HG02870 (cell line): ENCODE measurements at regions not wholly inside any gene's neighbourhood (a gene's known extent, or its start where the extent isn't known, plus 50 kb on each side); places are given as distances from the start of the nearest gene placed in this dataset.

Source experiments
- ATAC-seq: cut with Tn5 transposase; IDR thresholded peaks from one replicate; pipeline ENCODE4 v1.9.1; 2021; ENCODE audit warnings: mild to moderate bottlenecking, moderate library complexity; ENCODE audit not compliant: unreplicated experiment

- no peak for ATAC-seq
These were observed 99.8 kb downstream of the TES start for GRCh38 chr7:116310141-116310540.

GRCh38 chr7:116311259-116311658 lies 100.9 kb downstream of the TES start:
- no peak for ATAC-seq

GRCh38 chr7:116311816-116312471 lies 101.6 kb downstream of the TES start:
- no peak for ATAC-seq

- ATAC-seq = no peak
These were observed 105.0 kb downstream of the TES start for GRCh38 chr7:116315293-116315692.

GRCh38 chr7:116315803-116316202 lies 105.5 kb downstream of the TES start:
- peak; percentile 24 for ATAC-seq

- peak; percentile 90 for ATAC-seq
These were observed 106.7 kb downstream of the TES start for GRCh38 chr7:116316838-116317628.

DNA sequence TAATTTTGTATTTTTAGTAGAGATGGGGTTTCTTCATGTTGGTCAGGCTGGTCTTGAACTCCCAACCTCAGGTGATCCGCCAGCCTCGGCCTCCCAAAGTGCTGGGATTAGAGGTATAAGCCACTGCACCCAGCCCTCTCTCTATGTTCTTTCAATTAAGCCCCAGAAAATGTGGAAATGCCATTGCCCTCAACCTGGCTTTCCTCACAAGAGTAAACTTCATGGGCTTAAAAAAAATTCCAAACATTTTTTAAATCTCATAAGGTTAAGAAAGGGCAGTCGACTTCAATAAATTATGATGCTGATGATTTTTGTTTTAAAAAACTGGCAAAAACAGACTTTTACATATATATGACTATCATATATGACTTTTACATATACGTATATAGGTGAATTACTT lies 107.6 kb downstream of the TES start:
- no peak for ATAC-seq

DNA sequence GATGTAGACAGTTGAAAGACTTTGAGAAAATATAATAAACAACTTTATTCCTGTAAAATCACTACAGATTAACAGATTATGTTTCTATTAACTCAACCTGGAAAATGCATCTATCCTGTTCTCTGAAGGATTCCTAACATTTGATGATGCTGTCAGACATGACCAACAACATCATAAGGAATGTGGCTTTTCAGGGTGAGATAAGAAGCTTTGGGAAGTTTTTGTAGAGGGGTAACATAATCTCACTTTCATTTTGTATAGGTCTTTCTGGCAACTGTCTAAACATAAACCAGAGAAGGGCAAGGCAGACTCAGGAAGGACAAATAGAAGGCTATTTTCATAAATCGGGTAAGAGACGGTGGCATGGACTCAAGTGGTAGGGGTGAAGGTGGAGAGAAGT lies 112.2 kb downstream of the TES start:
- ATAC-seq = no peak

- ATAC-seq = no peak
These were observed 114.2 kb downstream of the TES start for GRCh38 chr7:116324582-116324981.

- no peak for ATAC-seq
These were observed 115.2 kb downstream of the TES start for GRCh38 chr7:116325517-116325916.

GRCh38 chr7:116327135-116327534 lies 116.8 kb downstream of the TES start:
- no peak for ATAC-seq

DNA sequence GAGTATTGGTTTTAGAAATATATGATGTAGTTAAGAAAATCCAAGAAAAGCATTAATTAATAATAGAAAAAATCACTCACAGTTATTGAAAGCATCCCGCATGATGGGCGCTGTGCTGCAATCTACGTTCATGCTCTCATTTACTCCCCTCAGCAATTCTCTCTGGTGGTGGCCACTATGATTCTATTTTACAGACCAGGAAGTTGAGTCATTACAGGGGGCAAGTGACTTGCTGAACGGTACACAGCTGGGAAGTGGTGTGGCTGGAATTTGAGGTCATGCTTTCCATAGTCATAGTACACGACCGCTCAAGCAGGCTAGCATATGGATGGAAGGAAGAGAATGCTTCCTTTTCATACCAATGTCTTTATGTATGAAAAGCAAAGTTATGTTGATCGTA lies 117.4 kb downstream of the TES start:
- ATAC-seq = no peak

DNA sequence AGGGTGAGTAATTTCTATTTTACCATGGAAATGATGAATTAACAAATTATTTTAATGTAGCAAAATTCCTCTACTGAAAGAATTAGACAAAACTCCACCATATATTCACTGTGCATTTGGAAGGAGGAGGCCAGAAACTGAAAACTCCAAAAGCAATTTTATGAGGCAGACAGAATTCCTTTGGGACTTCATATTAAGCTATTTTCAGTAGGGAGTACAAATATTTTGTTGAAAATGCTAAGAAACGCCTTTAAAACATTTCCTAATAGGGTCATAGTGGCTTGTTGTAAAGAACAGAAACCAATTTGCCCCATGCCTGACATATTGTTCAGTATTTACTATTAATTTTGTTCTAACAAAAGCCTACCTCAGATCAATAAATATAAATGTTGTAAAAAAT lies 117.8 kb downstream of the TES start:
- no peak for ATAC-seq

DNA sequence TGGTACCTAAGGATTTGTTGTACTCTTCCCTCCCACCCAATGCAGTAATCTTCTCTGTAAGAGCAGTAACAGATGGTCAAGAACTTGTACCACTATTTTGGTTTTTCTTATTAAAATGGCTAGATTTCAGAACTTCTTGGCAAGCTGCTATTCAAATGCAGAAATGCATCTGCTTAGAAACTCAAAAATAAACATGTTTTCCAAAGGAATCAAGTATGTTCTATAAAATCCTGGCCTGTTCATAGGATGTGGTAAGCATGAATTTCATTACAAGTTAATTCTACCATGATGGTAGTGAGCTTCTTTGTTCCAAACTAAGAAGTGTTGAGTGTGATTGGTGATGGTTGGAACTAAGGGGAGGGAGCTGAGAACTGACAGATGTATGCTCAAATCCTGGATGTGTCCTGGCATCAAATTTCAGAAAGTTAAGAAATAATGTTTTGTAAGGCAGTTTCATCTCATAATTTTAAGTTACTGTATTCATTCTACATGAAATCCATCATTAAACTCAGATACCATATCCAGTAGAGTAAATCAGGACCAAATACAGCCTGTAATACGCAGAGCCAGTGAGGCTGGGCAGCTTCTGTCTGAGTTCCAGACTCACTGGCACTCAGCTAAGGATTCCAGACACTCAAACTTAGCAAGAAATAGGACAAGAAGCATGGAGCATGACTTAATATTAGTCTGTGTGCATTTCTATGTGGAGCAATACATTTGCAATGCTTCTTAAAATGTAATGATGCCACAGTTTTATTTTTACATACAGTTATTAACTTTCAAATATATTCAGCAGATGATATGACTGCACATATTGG lies 119.6 kb downstream of the TES start:
- no peak for ATAC-seq

- ATAC-seq = no peak
These were observed 120.7 kb downstream of the TES start for GRCh38 chr7:116331020-116331419.

DNA sequence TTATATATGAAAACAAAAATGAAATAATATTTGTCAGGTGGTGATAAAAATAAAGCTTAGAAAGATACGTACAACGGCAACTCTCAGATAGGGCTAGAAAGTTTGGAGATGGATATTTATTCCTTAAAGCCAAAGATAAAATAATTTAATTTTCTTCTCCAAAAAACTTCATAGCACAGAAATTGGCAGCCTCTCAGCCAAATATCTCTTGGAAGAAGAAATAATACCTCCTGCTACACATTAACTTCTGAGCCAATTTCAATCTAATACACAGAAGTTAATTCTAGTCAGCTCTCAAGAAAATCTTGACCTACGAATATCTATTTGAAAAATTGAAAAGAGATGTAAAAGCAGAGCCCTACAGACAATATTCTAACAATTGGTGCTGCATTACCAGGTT lies 122.4 kb downstream of the TES start:
- ATAC-seq = no peak

DNA sequence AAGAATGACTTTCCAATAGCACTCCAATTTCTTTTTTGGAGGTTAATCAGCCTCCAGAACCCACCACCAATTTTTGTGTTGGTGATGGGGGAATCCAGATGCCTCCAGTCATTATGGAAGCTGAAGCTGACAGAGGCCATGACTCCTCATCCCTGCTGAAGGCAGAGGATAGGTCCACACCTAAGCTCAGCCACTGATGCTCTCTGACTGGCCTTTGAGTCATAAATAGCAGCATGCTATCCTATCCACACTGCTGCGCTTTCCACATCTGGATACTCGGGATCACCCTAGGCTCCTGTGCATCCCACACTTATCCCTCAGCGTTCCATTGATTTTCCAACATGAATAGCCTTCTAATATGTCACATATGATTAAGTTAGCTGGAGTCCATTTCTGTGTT lies 124.2 kb downstream of the TES start:
- no peak for ATAC-seq

DNA sequence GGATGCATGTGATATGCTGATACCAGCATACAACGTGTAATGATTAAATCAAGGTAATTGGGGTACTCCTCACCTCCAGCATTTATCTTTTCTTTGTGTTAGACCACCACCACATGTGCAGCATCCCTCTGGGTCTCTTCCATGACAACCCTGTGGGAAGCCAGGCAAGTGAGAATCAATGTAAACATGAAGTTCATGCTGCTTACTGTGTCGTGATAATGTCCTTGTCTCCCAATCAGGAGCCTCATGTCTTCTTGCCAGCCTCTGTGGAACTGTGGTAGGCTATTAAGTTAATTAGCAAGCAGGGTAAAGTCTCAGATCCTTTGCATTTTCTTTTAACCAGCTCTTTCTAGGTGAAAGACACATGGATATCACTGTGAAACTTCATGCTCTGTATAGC lies 126.7 kb downstream of the TES start:
- ATAC-seq = no peak

DNA sequence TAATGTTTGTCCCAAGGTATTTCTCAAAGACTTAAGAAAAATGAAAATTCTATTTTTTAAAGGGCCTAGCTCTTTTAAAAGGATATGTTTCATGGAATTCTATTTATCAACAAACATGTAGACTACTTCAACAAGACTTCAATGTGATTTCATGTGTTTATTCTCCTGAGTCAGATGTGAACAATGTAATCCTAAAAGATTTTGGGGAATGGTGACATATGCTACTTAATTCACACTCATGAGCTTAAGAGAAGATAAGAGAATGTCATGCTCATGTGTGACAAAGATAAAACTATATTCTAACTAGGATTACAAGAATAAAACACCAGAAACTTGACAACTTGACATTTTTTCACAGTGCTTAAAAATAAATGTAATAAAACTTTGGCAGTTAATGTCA lies 127.5 kb downstream of the TES start:
- no peak for ATAC-seq

DNA sequence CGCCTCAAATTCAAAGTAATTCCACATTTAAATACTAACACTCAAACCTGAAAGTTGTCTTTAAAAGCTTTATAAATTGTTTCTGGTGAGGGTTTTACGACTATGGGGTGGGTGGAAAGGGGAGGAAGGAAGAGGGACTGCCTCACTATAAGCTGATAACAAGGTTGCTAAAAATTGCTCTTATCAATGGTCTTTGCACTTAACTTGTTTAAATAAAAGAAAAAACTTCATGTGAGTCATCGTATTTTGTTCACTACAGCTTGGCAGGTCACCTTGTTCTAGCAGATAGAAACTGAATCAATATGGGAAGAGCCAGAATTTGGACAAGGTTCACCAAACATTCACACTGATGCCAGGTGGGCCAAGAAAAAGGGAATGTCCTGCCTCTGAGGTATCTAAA lies 129.2 kb downstream of the TES start:
- no peak for ATAC-seq

GRCh38 chr7:116340201-116340847 lies 130.0 kb downstream of the TES start:
- ATAC-seq = no peak
